Osteoblast (primary cell): ENCODE measurements at regions not wholly inside any gene's neighbourhood (a gene's known extent, or its start where the extent isn't known, plus 50 kb on each side); places are given as distances from the start of the nearest gene placed in this dataset.

Source experiments
- DNase-seq: peaks from one replicate; pipeline ENCODE4 v3.0.0; 2011; ENCODE audit warnings: low spot score, mixed read lengths; ENCODE audit not compliant: insufficient read length; ENCODE audit errors: missing footprints
- H2AFZ ChIP-seq: 2 replicates; pipeline ENCODE4 v1.6.0; 2011; ENCODE audit warnings: mild to moderate bottlenecking, low read length
- H3K27ac ChIP-seq: 2 replicates; pipeline ENCODE4 v1.5.1; 2011; ENCODE audit warnings: mild to moderate bottlenecking, low read depth, low read length, moderate library complexity
- H3K27me3 ChIP-seq: 2 replicates; pipeline ENCODE4 v1.6.0; 2012; ENCODE audit warnings: mild to moderate bottlenecking, control low read depth, inconsistent platforms, low read length, moderate library complexity; ENCODE audit not compliant: insufficient read depth
- H3K36me3 ChIP-seq: 2 replicates; pipeline ENCODE4 v1.5.1; 2011; ENCODE audit warnings: mild to moderate bottlenecking, low read length, control low read depth, moderate library complexity; ENCODE audit not compliant: insufficient read depth
- H3K4me1 ChIP-seq: 2 replicates; pipeline ENCODE4 v1.5.1; 2011; ENCODE audit warnings: mild to moderate bottlenecking, low read length, control low read depth, moderate library complexity; ENCODE audit not compliant: insufficient read depth
- H3K4me2 ChIP-seq: 2 replicates; pipeline ENCODE4 v1.6.0; 2011; ENCODE audit warnings: mild to moderate bottlenecking, low read length; ENCODE audit not compliant: insufficient read depth
- H3K4me3 ChIP-seq: fragments of 200-600 bp; sonication (generic); 3 replicates; pipeline ENCODE4 v1.5.1; 2012; ENCODE audit warnings: mild to moderate bottlenecking, low read length, inconsistent platforms; ENCODE audit not compliant: insufficient read depth
- H3K79me2 ChIP-seq: 2 replicates; pipeline ENCODE4 v1.6.0; 2012; ENCODE audit warnings: mild to moderate bottlenecking, low read length, control low read depth, inconsistent platforms; ENCODE audit not compliant: insufficient read depth
- H3K9me3 ChIP-seq: 2 replicates; pipeline ENCODE4 v1.5.1; 2011; ENCODE audit warnings: low read depth, low read length, control low read depth
- H4K20me1 ChIP-seq: 2 replicates; pipeline ENCODE4 v1.6.0; 2012; ENCODE audit warnings: mild to moderate bottlenecking, low read length, control low read depth; ENCODE audit not compliant: insufficient read depth
- CTCF ChIP-seq: IDR thresholded peaks from 2 replicates; pipeline ENCODE4 v1.5.1; 2011; ENCODE audit warnings: mild to moderate bottlenecking, low read depth, low read length, moderate library complexity; ENCODE audit errors: extremely low read depth

GRCh38 chr13:44159633-44160279, 213.9 kb upstream of the SERP2 start:
- H3K4me1 ChIP-seq, result peaks cover 28% of the 10 kb centered on the region
- no peak overlapping the region for H3K4me3 ChIP-seq
- H3K9me3 ChIP-seq, result no peaks in the 10 kb centered on the region
- H4K20me1 ChIP-seq, result no peaks in the 10 kb centered on the region
- no peak for TF ChIP-seq CTCF
- DNase-seq, result no peak
- H3K4me2 ChIP-seq, result peak overlapping the region; percentile 50
- no peak overlapping the region for H2AFZ ChIP-seq
- no peaks in the 10 kb centered on the region for H3K27me3 ChIP-seq
- peak overlapping the region; percentile 54 for H3K27ac ChIP-seq
- H3K79me2 ChIP-seq, result no peaks in the 10 kb centered on the region
- H3K36me3 ChIP-seq, result no peaks in the 10 kb centered on the region

- Histone ChIP-seq H4K20me1 (no peaks in the 10 kb centered on the region), H3K4me2 (no peak overlapping the region), H3K4me1 (peaks cover 25% of the 10 kb centered on the region), H3K9me3 (no peaks in the 10 kb centered on the region), H2AFZ (no peak overlapping the region), H3K27ac (no peak overlapping the region), H3K79me2 (no peaks in the 10 kb centered on the region), H3K36me3 (no peaks in the 10 kb centered on the region), H3K4me3 (no peak overlapping the region), H3K27me3 (no peaks in the 10 kb centered on the region)
- DNase-seq, result no peak
- TF ChIP-seq CTCF, result no peak
Measured at GRCh38 chr13:44160591-44161191, 212.9 kb upstream of the SERP2 start.

- peaks cover 18% of the 10 kb centered on the region for H3K4me1 ChIP-seq
- H3K27me3 ChIP-seq, result peaks cover 6% of the 10 kb centered on the region
- H3K27ac ChIP-seq, result no peak overlapping the region
- H4K20me1 ChIP-seq, result no peaks in the 10 kb centered on the region
- no peaks in the 10 kb centered on the region for H3K79me2 ChIP-seq
- H3K4me3 ChIP-seq, result no peak overlapping the region
- H3K9me3 ChIP-seq, result no peaks in the 10 kb centered on the region
- H2AFZ ChIP-seq, result no peak overlapping the region
- no peak for DNase-seq
- TF ChIP-seq CTCF, result no peak
- H3K36me3 ChIP-seq, result no peaks in the 10 kb centered on the region
- no peak overlapping the region for H3K4me2 ChIP-seq
Measured at GRCh38 chr13:44163108-44163507, 210.5 kb upstream of the SERP2 start.

- DNase-seq, result no peak
- no peak overlapping the region for H2AFZ ChIP-seq
- H3K36me3 ChIP-seq, result no peaks in the 10 kb centered on the region
- H3K4me1 ChIP-seq, result no peaks in the 10 kb centered on the region
- H3K4me3 ChIP-seq, result no peak overlapping the region
- H4K20me1 ChIP-seq, result no peaks in the 10 kb centered on the region
- no peaks in the 10 kb centered on the region for H3K9me3 ChIP-seq
- H3K27ac ChIP-seq, result no peak overlapping the region
- no peak for TF ChIP-seq CTCF
- H3K4me2 ChIP-seq, result no peak overlapping the region
- H3K79me2 ChIP-seq, result no peaks in the 10 kb centered on the region
- H3K27me3 ChIP-seq, result peaks cover 6% of the 10 kb centered on the region
Measured at GRCh38 chr13:44165221-44165888, 208.3 kb upstream of the SERP2 start.
